ENCODE measurements at regions not wholly inside any gene's neighbourhood (a gene's known extent, or its start where the extent isn't known, plus 50 kb on each side); places are given as distances from the start of the nearest gene placed in this dataset.

DNA sequence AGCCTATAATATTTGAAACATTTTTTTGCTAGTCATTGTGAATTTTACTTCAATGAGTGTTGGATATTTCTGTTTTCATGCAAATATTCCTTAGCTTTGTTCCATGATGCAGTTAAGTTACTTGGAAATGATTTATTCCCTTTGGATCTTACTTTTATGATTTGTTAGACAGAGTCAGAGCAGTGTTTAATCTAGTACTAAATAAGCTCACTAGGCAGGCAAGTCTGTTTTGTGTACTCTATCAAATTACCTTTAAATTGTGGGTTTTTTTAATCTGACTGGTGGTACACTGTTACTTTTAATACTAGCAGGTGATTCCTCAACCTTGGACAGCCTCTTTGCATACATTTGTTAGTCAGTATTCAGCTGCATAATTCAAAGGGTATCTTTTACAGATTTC is 173.3 kb upstream of the MBNL1 start (continued):
- TF ChIP-seq, protein P1, sequence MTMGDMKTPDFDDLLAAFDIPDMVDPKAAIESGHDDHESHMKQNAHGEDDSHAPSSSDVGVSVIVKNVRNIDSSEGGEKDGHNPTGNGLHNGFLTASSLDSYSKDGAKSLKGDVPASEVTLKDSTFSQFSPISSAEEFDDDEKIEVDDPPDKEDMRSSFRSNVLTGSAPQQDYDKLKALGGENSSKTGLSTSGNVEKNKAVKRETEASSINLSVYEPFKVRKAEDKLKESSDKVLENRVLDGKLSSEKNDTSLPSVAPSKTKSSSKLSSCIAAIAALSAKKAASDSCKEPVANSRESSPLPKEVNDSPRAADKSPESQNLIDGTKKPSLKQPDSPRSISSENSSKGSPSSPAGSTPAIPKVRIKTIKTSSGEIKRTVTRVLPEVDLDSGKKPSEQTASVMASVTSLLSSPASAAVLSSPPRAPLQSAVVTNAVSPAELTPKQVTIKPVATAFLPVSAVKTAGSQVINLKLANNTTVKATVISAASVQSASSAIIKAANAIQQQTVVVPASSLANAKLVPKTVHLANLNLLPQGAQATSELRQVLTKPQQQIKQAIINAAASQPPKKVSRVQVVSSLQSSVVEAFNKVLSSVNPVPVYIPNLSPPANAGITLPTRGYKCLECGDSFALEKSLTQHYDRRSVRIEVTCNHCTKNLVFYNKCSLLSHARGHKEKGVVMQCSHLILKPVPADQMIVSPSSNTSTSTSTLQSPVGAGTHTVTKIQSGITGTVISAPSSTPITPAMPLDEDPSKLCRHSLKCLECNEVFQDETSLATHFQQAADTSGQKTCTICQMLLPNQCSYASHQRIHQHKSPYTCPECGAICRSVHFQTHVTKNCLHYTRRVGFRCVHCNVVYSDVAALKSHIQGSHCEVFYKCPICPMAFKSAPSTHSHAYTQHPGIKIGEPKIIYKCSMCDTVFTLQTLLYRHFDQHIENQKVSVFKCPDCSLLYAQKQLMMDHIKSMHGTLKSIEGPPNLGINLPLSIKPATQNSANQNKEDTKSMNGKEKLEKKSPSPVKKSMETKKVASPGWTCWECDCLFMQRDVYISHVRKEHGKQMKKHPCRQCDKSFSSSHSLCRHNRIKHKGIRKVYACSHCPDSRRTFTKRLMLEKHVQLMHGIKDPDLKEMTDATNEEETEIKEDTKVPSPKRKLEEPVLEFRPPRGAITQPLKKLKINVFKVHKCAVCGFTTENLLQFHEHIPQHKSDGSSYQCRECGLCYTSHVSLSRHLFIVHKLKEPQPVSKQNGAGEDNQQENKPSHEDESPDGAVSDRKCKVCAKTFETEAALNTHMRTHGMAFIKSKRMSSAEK (CRISPR knock-in tag; IDR thresholded peaks at IDR 0.05; ENCODE audit: borderline replicate concordance) = no peak
- TF ChIP-seq MYBL2 (CRISPR knock-in tag; IDR thresholded peaks at IDR 0.05) (no peak), TEAD1 (CRISPR knock-in tag; IDR thresholded peaks at IDR 0.05) (no peak), ZNF232 (CRISPR knock-in tag; IDR thresholded peaks at IDR 0.05) (no peak), AR (CRISPR knock-in tag; IDR thresholded peaks at IDR 0.05) (no peak)

DNA sequence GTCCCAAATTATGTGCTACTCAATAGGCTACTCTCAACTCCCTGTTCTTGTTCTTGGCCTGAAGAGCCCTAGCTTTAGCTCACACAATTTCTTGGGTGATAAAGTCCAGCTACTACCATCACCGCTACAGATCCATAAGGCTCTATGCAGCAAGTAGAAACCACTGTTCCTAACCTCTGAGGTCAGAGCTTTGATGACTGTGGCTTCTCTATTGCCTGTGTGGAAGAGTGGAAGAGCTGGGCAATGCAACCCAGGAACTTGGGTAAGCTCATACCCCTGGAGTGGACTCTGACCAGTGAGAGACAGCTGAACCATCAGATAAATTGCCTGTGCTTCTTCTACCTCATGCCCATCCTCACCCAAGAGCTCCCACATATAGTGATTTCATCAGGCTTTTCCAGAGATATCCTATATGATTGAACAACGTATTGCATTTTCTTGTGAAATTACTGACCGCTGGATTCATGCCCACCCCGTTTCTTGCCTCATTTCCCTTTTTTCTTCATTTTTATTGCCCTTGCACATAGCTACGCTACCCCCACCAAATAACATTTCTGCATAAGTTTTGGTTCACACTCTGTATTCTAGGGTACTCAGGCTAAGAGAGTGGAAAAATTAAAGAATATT is 172.3 kb upstream of the MBNL1 start:
- ChIA-PET POLR2A (no interaction called here), CTCF (no interaction called here)
- Mint-ChIP-seq H3K4me1 (peaks cover 3% of the 10 kb centered on the region; the same call in 1 of the 2 replicates), H3K36me3 (no peaks in the 10 kb centered on the region), H3K9me3 (no peaks in the 10 kb centered on the region), H3K27ac (no peak overlapping the region), H3K4me3 (no peak overlapping the region), H3K27me3 (ENCODE audit: low read depth) (no peaks in the 10 kb centered on the region)
- no peak for DNase-seq (ENCODE audit: low spot score)
- TF ChIP-seq NFYB (CRISPR knock-in tag; conservative IDR thresholded peaks at IDR 0.05; ENCODE audit: low read depth) (no peak), ZNF317 (CRISPR knock-in tag; IDR thresholded peaks at IDR 0.05; ENCODE audit: borderline replicate concordance, low read depth) (peak; percentile 59; the same call in 1 of the 2 replicates), KAT7 (CRISPR knock-in tag; IDR thresholded peaks at IDR 0.05; ENCODE audit: borderline replicate concordance) (no peak)
- no peak for ATAC-seq

- CTCF ChIA-PET = no interaction called here
- TF ChIP-seq, protein P2, sequence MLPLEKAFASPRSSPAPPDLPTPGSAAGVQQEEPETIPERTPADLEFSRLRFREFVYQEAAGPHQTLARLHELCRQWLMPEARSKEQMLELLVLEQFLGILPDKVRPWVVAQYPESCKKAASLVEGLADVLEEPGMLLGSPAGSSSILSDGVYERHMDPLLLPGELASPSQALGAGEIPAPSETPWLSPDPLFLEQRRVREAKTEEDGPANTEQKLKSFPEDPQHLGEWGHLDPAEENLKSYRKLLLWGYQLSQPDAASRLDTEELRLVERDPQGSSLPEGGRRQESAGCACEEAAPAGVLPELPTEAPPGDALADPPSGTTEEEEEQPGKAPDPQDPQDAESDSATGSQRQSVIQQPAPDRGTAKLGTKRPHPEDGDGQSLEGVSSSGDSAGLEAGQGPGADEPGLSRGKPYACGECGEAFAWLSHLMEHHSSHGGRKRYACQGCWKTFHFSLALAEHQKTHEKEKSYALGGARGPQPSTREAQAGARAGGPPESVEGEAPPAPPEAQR (CRISPR knock-in tag; IDR thresholded peaks at IDR 0.05) = no peak
- TF ChIP-seq TEAD1 (CRISPR knock-in tag; IDR thresholded peaks at IDR 0.05) (no peak), SMAD4 (CRISPR knock-in tag; IDR thresholded peaks at IDR 0.05) (no peak), ZNF219 (CRISPR knock-in tag; IDR thresholded peaks at IDR 0.05; ENCODE audit: borderline replicate concordance) (no peak)
Observed at GRCh38 chr3:152097120-152097519, 171.6 kb upstream of the MBNL1 start.

GRCh38 chr3:152097770-152098169 is 171.0 kb upstream of the MBNL1 start:
- POLR2A ChIA-PET = no interaction called here
- H3K4me1 Mint-ChIP-seq = peaks cover 3% of the 10 kb centered on the region; the same call in 1 of the 2 replicates
- no peaks in the 10 kb centered on the region for H3K36me3 Mint-ChIP-seq
- DNase-seq (ENCODE audit: low spot score) (no peak), ATAC-seq (no peak)
- no peak overlapping the region for H3K4me3 Mint-ChIP-seq
- H3K9me3 Mint-ChIP-seq = no peaks in the 10 kb centered on the region
- CTCF ChIA-PET = no interaction called here
- no peak overlapping the region for H3K27ac Mint-ChIP-seq
- H3K27me3 Mint-ChIP-seq (ENCODE audit: low read depth) = no peaks in the 10 kb centered on the region
- TF ChIP-seq, protein P3, sequence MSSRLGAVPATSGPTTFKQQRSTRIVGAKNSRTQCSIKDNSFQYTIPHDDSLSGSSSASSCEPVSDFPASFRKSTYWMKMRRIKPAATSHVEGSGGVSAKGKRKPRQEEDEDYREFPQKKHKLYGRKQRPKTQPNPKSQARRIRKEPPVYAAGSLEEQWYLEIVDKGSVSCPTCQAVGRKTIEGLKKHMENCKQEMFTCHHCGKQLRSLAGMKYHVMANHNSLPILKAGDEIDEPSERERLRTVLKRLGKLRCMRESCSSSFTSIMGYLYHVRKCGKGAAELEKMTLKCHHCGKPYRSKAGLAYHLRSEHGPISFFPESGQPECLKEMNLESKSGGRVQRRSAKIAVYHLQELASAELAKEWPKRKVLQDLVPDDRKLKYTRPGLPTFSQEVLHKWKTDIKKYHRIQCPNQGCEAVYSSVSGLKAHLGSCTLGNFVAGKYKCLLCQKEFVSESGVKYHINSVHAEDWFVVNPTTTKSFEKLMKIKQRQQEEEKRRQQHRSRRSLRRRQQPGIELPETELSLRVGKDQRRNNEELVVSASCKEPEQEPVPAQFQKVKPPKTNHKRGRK (CRISPR knock-in tag; IDR thresholded peaks at IDR 0.05; ENCODE audit: borderline replicate concordance) = no peak
- TF ChIP-seq ATF3 (CRISPR knock-in tag; conservative IDR thresholded peaks at IDR 0.05) (no peak), ZNF232 (CRISPR knock-in tag; IDR thresholded peaks at IDR 0.05) (no peak), NR1H2 (CRISPR knock-in tag; IDR thresholded peaks at IDR 0.05) (no peak), ATF1 (CRISPR knock-in tag; IDR thresholded peaks at IDR 0.05) (no peak), SMAD4 (CRISPR knock-in tag; IDR thresholded peaks at IDR 0.05) (no peak)
- TF ChIP-seq, protein P4, sequence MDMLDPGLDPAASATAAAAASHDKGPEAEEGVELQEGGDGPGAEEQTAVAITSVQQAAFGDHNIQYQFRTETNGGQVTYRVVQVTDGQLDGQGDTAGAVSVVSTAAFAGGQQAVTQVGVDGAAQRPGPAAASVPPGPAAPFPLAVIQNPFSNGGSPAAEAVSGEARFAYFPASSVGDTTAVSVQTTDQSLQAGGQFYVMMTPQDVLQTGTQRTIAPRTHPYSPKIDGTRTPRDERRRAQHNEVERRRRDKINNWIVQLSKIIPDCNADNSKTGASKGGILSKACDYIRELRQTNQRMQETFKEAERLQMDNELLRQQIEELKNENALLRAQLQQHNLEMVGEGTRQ (CRISPR knock-in tag; IDR thresholded peaks at IDR 0.05) = no peak
- TF ChIP-seq, protein P5, sequence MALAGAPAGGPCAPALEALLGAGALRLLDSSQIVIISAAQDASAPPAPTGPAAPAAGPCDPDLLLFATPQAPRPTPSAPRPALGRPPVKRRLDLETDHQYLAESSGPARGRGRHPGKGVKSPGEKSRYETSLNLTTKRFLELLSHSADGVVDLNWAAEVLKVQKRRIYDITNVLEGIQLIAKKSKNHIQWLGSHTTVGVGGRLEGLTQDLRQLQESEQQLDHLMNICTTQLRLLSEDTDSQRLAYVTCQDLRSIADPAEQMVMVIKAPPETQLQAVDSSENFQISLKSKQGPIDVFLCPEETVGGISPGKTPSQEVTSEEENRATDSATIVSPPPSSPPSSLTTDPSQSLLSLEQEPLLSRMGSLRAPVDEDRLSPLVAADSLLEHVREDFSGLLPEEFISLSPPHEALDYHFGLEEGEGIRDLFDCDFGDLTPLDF (CRISPR knock-in tag; IDR thresholded peaks at IDR 0.05) = no peak

More at GRCh38 chr3:152097120-152097519, 171.6 kb upstream of the MBNL1 start:
- DNase-seq (ENCODE audit: low spot score) = no peak
- Mint-ChIP-seq H3K36me3 (no peaks in the 10 kb centered on the region), H3K27ac (no peak overlapping the region), H3K4me1 (peaks cover 3% of the 10 kb centered on the region; the same call in 1 of the 2 replicates), H3K4me3 (no peak overlapping the region), H3K9me3 (no peaks in the 10 kb centered on the region), H3K27me3 (ENCODE audit: low read depth) (no peaks in the 10 kb centered on the region)
- no peak for ATAC-seq
- POLR2A ChIA-PET = no interaction called here
